ENCODE measurements at regions not wholly inside any gene's neighbourhood (a gene's known extent, or its start where the extent isn't known, plus 50 kb on each side); places are given as distances from the start of the nearest gene placed in this dataset.

GRCh38 chr3:144868506-144868905 is 896.9 kb downstream of the DIPK2A start:
- TF ChIP-seq CTCF (IDR thresholded peaks at IDR 0.05) (no peak), POLR2A (IDR thresholded peaks at IDR 0.05) (no peak)

Measured in body of pancreas (tissue), 4 donors.